HG02981 (cell line): ENCODE measurements at regions not wholly inside any gene's neighbourhood (a gene's known extent, or its start where the extent isn't known, plus 50 kb on each side); places are given as distances from the start of the nearest gene placed in this dataset.
"Not testable (repeated sequence)": the region's sequence is repeated elsewhere in the genome, so short reads cannot be mapped to it uniquely, and the experiment has no call there.

ENCODE experiments used
- ATAC-seq: cut with Tn5 transposase; IDR thresholded peaks from one replicate; pipeline ENCODE4 v1.9.1; 2021; ENCODE audit warnings: mild to moderate bottlenecking, moderate library complexity; ENCODE audit not compliant: unreplicated experiment

GRCh38 chr9:42370172-42370571 lies 186.7 kb downstream of the SPATA31A6 start:
- not testable (repeated sequence) for ATAC-seq

- not testable (repeated sequence) for ATAC-seq
Observed at GRCh38 chr9:42371417-42371816, 188.0 kb downstream of the SPATA31A6 start.

GRCh38 chr9:42377530-42378417 lies 194.3 kb downstream of the SPATA31A6 start:
- not testable (repeated sequence) for ATAC-seq

GRCh38 chr9:42378418-42378815 lies 195.0 kb downstream of the SPATA31A6 start:
- ATAC-seq, result no peak

- ATAC-seq, result not testable (repeated sequence)
Observed at GRCh38 chr9:42379602-42380001, 196.1 kb downstream of the SPATA31A6 start.

GRCh38 chr9:42384585-42384984 lies 201.1 kb downstream of the SPATA31A6 start:
- ATAC-seq, result not testable (repeated sequence)

- ATAC-seq, result not testable (repeated sequence)
Observed at GRCh38 chr9:42385574-42386120, 202.2 kb downstream of the SPATA31A6 start.

GRCh38 chr9:42386477-42386876 lies 203.0 kb downstream of the SPATA31A6 start:
- no peak for ATAC-seq

GRCh38 chr9:42388146-42388690 lies 204.8 kb downstream of the SPATA31A6 start:
- ATAC-seq, result no peak

- no peak for ATAC-seq
Observed at GRCh38 chr9:42388846-42389245, 205.4 kb downstream of the SPATA31A6 start.

- not testable (repeated sequence) for ATAC-seq
Observed at GRCh38 chr9:42392773-42393455, 209.5 kb downstream of the SPATA31A6 start.

- no peak for ATAC-seq
Observed at GRCh38 chr9:42396318-42396717, 212.9 kb downstream of the SPATA31A6 start.

GRCh38 chr9:42397336-42397735 lies 213.9 kb downstream of the SPATA31A6 start:
- ATAC-seq, result not testable (repeated sequence)

GRCh38 chr9:42402919-42403318 lies 219.5 kb downstream of the SPATA31A6 start:
- not testable (repeated sequence) for ATAC-seq

- not testable (repeated sequence) for ATAC-seq
Observed at GRCh38 chr9:42409581-42409980, 226.1 kb downstream of the SPATA31A6 start.

GRCh38 chr9:42412354-42412753 lies 228.9 kb downstream of the SPATA31A6 start:
- ATAC-seq, result not testable (repeated sequence)

GRCh38 chr9:42414865-42415264 lies 231.4 kb downstream of the SPATA31A6 start:
- not testable (repeated sequence) for ATAC-seq

- ATAC-seq, result not testable (repeated sequence)
Observed at GRCh38 chr9:42419652-42420051, 236.2 kb downstream of the SPATA31A6 start.

GRCh38 chr9:42420324-42420723 lies 236.9 kb downstream of the SPATA31A6 start:
- peak; percentile 55 for ATAC-seq

GRCh38 chr9:42421630-42422029 lies 238.2 kb downstream of the SPATA31A6 start:
- not testable (repeated sequence) for ATAC-seq
